NB4 (cell line): ENCODE measurements at regions not wholly inside any gene's neighbourhood (a gene's known extent, or its start where the extent isn't known, plus 50 kb on each side); places are given as distances from the start of the nearest gene placed in this dataset.

Experiments used
- CTCF ChIP-seq: IDR thresholded peaks from one replicate; pipeline ENCODE4 v1.5.1; 2012; ENCODE audit warnings: low read depth, low read length
- POLR2A ChIP-seq: IDR thresholded peaks from 2 replicates; pipeline ENCODE4 v1.6.1; 2011; ENCODE audit warnings: mild to moderate bottlenecking; ENCODE audit not compliant: insufficient read length; ENCODE audit errors: extremely low read depth
- TF ChIP-seq, protein P1 (sequence below): IDR thresholded peaks from 2 replicates; pipeline ENCODE4 v1.6.1; 2011; ENCODE audit warnings: low read depth, low read length

- TF ChIP-seq CTCF: no peak
- no peak for TF ChIP-seq POLR2A
- TF ChIP-seq, protein P1, sequence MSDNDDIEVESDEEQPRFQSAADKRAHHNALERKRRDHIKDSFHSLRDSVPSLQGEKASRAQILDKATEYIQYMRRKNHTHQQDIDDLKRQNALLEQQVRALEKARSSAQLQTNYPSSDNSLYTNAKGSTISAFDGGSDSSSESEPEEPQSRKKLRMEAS: no peak
These were observed 219.7 kb upstream of the LRIG1 start for GRCh38 chr3:66720508-66720907.
